Stomach (tissue), 4 donors: ENCODE measurements at regions not wholly inside any gene's neighbourhood (a gene's known extent, or its start where the extent isn't known, plus 50 kb on each side); places are given as distances from the start of the nearest gene placed in this dataset.

Experiments used
- EP300 ChIP-seq: sonication (generic); formaldehyde crosslinking; IDR thresholded peaks from one replicate; pipeline ENCODE4 v1.6.1; 2017; ENCODE audit warnings: antibody characterized with exemption
- POLR2A ChIP-seq, 4 donors: fragments of 450-650 bp; IDR thresholded peaks; one replicate each; pipeline ENCODE4 v1.6.1; 2016; ENCODE audit warnings: antibody characterized with exemption in 4 of 4, control low read depth in 2 of 4, mild to moderate bottlenecking in 1 of 4, moderate library complexity in 1 of 4
- POLR2AphosphoS5 ChIP-seq, 3 donors: sonication (generic); formaldehyde crosslinking; IDR thresholded peaks; one replicate each; pipeline ENCODE4 v1.6.1; 2016; ENCODE audit warnings: antibody characterized with exemption in 3 of 3
- TF ChIP-seq, protein P1 (sequence below), 7 experiments: fragments of 450-650 bp in 4 of 7; fragments of 200-600 bp in 3 of 7; sonication (generic) in 3 of 7; IDR thresholded peaks; one replicate each; pipeline ENCODE4 v1.5.1; 2016 to 2019; ENCODE audit warnings: antibody characterized with exemption in 7 of 7, control low read depth in 2 of 7, mild to moderate bottlenecking in 1 of 7

DNA sequence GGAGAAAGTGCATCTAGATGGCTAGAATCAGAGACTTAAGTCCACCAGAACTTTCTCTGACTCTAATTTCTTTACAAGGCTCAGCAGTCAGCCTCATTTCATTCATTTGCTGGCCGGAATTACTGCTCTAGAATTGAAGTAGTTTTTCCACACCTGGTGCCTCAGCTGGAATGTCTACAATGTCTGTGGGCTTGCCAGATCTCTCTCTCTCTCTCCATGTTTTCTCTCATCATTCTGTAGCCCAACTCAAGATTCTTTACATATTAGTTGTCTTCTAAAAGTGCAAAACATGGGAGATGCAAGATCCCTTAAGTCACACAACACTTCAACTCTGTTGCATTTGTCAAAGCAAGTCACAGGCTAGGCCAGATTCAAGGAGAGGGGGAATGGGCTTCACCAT, 103.9 kb upstream of the TAF11L2 start:
- TF ChIP-seq POLR2AphosphoS5 (IDR thresholded peaks at IDR 0.05) (no peak), POLR2A (IDR thresholded peaks at IDR 0.05) (no peak), EP300 (no peak)
- TF ChIP-seq, protein P1, sequence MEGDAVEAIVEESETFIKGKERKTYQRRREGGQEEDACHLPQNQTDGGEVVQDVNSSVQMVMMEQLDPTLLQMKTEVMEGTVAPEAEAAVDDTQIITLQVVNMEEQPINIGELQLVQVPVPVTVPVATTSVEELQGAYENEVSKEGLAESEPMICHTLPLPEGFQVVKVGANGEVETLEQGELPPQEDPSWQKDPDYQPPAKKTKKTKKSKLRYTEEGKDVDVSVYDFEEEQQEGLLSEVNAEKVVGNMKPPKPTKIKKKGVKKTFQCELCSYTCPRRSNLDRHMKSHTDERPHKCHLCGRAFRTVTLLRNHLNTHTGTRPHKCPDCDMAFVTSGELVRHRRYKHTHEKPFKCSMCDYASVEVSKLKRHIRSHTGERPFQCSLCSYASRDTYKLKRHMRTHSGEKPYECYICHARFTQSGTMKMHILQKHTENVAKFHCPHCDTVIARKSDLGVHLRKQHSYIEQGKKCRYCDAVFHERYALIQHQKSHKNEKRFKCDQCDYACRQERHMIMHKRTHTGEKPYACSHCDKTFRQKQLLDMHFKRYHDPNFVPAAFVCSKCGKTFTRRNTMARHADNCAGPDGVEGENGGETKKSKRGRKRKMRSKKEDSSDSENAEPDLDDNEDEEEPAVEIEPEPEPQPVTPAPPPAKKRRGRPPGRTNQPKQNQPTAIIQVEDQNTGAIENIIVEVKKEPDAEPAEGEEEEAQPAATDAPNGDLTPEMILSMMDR (IDR thresholded peaks at IDR 0.05), result no peak
